Mammary epithelial cell (primary cell): ENCODE measurements at regions not wholly inside any gene's neighbourhood (a gene's known extent, or its start where the extent isn't known, plus 50 kb on each side); places are given as distances from the start of the nearest gene placed in this dataset.

Experiments used
- EZH2 ChIP-seq: IDR thresholded peaks from 2 replicates; pipeline ENCODE4 v1.6.1; 2012; ENCODE audit warnings: low read length, inconsistent platforms, borderline replicate concordance
- TF ChIP-seq, protein P1 (sequence below), 2 donors: IDR thresholded peaks in 1 of 2; conservative IDR thresholded peaks in 1 of 2; 2 replicates each; pipeline ENCODE4 v1.5.1; 2011 to 2012; ENCODE audit warnings: inconsistent platforms in 2 of 2, low read length in 2 of 2, mild to moderate bottlenecking in 2 of 2, control low read depth in 1 of 2, low read depth in 1 of 2; ENCODE audit not compliant: insufficient read depth in 1 of 2; ENCODE audit errors: extremely low read depth in 1 of 2

DNA sequence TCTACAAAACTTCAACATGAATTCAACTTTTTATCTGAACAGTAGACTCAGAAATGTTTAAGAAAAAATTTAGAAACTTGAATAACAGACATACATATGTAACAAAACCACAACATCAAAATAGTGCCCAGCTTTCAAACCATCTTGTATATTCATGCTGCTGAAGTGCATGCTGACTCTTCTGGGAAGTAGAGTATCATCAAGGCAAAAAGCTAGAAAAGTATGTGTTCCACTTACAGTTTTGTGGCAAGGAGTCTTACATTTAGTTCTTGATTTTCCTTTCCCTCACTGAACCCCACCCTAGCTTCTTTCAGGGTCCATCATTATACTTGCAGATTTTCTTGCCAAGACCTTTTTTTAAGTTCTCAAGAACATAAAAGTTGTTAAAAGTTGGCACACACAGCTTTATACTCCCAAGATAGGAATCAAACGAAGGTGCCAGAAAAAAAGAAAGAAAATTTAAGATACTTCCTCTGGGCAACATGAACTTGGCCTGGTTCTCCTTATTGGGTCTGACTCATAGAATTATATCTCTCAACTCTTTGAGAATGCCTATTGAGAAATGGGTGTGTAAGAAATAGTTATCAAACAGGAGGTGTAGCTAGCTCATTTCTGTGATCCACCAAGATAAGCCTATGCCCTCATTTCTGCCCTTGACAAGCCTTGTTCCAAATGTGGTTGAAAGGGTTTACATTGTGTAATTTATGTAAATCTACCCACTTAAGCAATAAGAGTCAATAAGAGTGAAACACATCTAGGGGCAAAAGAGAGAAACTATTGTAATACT, 667.6 kb upstream of the ACVR2A start:
- TF ChIP-seq, protein P1, sequence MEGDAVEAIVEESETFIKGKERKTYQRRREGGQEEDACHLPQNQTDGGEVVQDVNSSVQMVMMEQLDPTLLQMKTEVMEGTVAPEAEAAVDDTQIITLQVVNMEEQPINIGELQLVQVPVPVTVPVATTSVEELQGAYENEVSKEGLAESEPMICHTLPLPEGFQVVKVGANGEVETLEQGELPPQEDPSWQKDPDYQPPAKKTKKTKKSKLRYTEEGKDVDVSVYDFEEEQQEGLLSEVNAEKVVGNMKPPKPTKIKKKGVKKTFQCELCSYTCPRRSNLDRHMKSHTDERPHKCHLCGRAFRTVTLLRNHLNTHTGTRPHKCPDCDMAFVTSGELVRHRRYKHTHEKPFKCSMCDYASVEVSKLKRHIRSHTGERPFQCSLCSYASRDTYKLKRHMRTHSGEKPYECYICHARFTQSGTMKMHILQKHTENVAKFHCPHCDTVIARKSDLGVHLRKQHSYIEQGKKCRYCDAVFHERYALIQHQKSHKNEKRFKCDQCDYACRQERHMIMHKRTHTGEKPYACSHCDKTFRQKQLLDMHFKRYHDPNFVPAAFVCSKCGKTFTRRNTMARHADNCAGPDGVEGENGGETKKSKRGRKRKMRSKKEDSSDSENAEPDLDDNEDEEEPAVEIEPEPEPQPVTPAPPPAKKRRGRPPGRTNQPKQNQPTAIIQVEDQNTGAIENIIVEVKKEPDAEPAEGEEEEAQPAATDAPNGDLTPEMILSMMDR (conservative IDR thresholded peaks at IDR 0.05 in 1 of 2, IDR thresholded peaks at IDR 0.05 in 1 of 2; ENCODE audit: extremely low read depth in 1 of 2, insufficient read depth in 1 of 2, low read depth in 1 of 2, low read length in 2 of 2), result no peak
- no peak for TF ChIP-seq EZH2
